ENCODE measurements at regions not wholly inside any gene's neighbourhood (a gene's known extent, or its start where the extent isn't known, plus 50 kb on each side); places are given as distances from the start of the nearest gene placed in this dataset.

DNA sequence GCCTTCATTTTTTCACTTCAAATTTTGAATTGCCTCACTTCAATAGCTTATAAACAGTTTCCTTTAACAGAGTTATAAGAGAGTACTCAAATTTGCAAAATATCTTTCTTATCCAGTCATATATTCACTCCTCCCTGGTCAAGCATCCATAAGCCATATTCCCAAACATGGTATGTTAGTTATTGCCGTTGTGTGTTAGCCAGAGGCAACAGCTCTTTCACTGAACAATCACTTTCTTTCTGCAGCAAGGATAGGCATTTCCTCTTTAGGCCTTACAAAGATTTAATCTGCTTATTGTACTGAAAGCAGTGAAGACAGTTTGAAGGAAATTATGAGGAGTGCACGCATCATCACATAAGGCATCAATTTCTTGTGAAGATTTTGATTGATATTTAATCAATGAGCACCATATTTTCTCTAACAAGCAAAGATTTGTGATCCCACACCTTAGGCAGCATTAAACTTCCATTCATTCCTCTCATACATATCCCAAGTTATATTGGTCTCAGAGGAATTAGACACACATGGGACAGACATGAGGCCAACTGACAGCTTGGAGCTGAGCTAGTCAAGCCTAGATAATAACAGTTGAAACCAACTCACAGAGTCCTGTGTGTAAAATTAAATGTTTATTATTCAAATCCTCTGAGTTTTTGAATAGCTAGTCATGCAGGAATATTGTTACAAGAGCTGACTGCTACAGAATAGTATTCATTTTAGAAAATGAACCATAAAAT is 80.0 kb upstream of the EPHA6 start:
- H3K23ac ChIP-seq (ENCODE audit: low read length): no peak overlapping the region
- H3K14ac ChIP-seq (ENCODE audit: low read length): no peak overlapping the region
- no peak overlapping the region for H2BK5ac ChIP-seq (ENCODE audit: low read depth, low read length, poor library complexity)
- H4K12ac ChIP-seq (ENCODE audit: low read depth, low read length): no peak overlapping the region
- no peaks in the 10 kb centered on the region for H3K36me3 ChIP-seq (ENCODE audit: control insufficient read depth in 1 of 2, insufficient read depth in 2 of 2, low read length in 2 of 2)
- no peak overlapping the region for H3K4me2 ChIP-seq (ENCODE audit: low read length)
- no peak overlapping the region for H3K4me3 ChIP-seq (ENCODE audit: low read depth, low read length)
- H4K8ac ChIP-seq (ENCODE audit: low read depth, low read length): no peak overlapping the region
- no peak overlapping the region for H3K27ac ChIP-seq (ENCODE audit: low read depth, low read length)
- no peak overlapping the region for H3K18ac ChIP-seq (ENCODE audit: low read length)
- WGBS (ENCODE audit: extremely low coverage, insufficient coverage, insufficient read length): no CpG with 5 or more reads among the region's 2 CpGs
- no peaks in the 10 kb centered on the region for H3K27me3 ChIP-seq (ENCODE audit: insufficient read depth, low read length)
- H3K79me1 ChIP-seq (ENCODE audit: low read length): no peaks in the 10 kb centered on the region
- H4K91ac ChIP-seq (ENCODE audit: low read depth, low read length): no peak overlapping the region
- no peak overlapping the region for H2BK12ac ChIP-seq (ENCODE audit: low read length)
- no peaks in the 10 kb centered on the region for H3K4me1 ChIP-seq (ENCODE audit: control insufficient read depth in 1 of 2, insufficient read depth in 2 of 2, low read length in 2 of 2)
- H2BK120ac ChIP-seq (ENCODE audit: insufficient read depth, low read length, poor library complexity): no peak overlapping the region
- H2AFZ ChIP-seq (ENCODE audit: insufficient read depth, low read length, poor library complexity): no peak overlapping the region
- no peak overlapping the region for H3K4ac ChIP-seq (ENCODE audit: low read depth, low read length)
- no peak overlapping the region for H3K9ac ChIP-seq (ENCODE audit: low read length)
- no peak overlapping the region for H2AK5ac ChIP-seq (ENCODE audit: low read length)
- H3K9me3 ChIP-seq (ENCODE audit: insufficient read depth, low read depth, low read length): no peaks in the 10 kb centered on the region
- DNase-seq: no peak
- no peaks in the 10 kb centered on the region for H3K79me2 ChIP-seq (ENCODE audit: control insufficient read depth, insufficient read depth, low read length, poor library complexity)

GRCh38 chr3:96748139-96748538 is 66.3 kb upstream of the EPHA6 start:
- no peak for DNase-seq
- Histone ChIP-seq H2AFZ (ENCODE audit: insufficient read depth, low read length, poor library complexity) (no peak overlapping the region), H3K79me2 (ENCODE audit: control insufficient read depth, insufficient read depth, low read length, poor library complexity) (no peaks in the 10 kb centered on the region), H3K27ac (ENCODE audit: low read depth, low read length) (no peak overlapping the region), H3K4ac (ENCODE audit: low read depth, low read length) (no peak overlapping the region), H3K9me3 (ENCODE audit: insufficient read depth, low read depth, low read length) (no peaks in the 10 kb centered on the region), H2BK120ac (ENCODE audit: insufficient read depth, low read length, poor library complexity) (no peak overlapping the region), H2BK12ac (ENCODE audit: low read length) (no peak overlapping the region), H3K27me3 (ENCODE audit: insufficient read depth, low read length) (no peaks in the 10 kb centered on the region), H4K91ac (ENCODE audit: low read depth, low read length) (no peak overlapping the region), H3K36me3 (ENCODE audit: control insufficient read depth in 1 of 2, insufficient read depth in 2 of 2, low read length in 2 of 2) (no peaks in the 10 kb centered on the region), H4K8ac (ENCODE audit: low read depth, low read length) (no peak overlapping the region), H3K4me2 (ENCODE audit: low read length) (no peak overlapping the region), H3K4me1 (ENCODE audit: control insufficient read depth in 1 of 2, insufficient read depth in 2 of 2, low read length in 2 of 2) (no peaks in the 10 kb centered on the region), H3K9ac (ENCODE audit: low read length) (no peak overlapping the region), H3K79me1 (ENCODE audit: low read length) (no peaks in the 10 kb centered on the region), H3K4me3 (ENCODE audit: low read depth, low read length) (no peak overlapping the region), H3K14ac (ENCODE audit: low read length) (no peak overlapping the region), H2BK5ac (ENCODE audit: low read depth, low read length, poor library complexity) (no peak overlapping the region), H4K12ac (ENCODE audit: low read depth, low read length) (no peak overlapping the region), H2AK5ac (ENCODE audit: low read length) (no peak overlapping the region), H3K18ac (ENCODE audit: low read length) (no peak overlapping the region), H3K23ac (ENCODE audit: low read length) (no peak overlapping the region)

DNA sequence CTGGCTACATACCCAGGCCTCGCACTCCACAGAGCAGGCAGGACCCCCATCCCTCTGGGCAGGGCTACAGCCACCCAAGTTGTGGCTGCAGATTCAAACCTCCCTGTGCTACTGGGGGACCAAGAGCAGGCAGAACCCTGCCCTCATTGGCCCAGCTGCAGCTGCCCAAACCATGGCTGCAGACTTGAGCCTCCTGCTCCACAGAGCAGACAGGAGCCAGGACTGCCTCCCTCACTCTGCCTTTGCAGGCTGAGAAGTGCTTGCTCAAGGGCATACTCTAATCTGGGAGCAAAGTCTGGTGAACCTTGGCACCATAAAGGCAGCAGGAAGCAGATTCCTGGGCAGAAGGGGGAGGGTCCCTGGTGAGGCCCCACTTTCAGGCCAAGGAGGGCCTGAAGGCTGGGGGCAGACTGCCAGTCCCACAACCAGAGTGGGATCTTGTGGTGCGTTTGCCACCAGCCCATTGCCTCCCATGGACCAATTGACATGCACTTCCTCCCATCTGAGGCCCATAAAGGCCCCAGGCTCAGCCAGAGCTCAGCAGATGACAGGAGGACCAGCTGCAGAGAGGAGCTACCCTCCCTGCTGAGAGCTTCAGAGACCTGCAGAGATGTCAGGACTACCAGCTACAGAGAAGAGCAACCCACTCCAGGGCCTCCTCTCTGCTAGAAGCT is 64.2 kb upstream of the EPHA6 start:
- Histone ChIP-seq H3K4me3 (ENCODE audit: low read depth, low read length) (peak overlapping the region; percentile 37), H2BK5ac (ENCODE audit: low read depth, low read length, poor library complexity) (no peak overlapping the region), H4K91ac (ENCODE audit: low read depth, low read length) (no peak overlapping the region), H3K27ac (ENCODE audit: low read depth, low read length) (no peak overlapping the region), H3K9ac (ENCODE audit: low read length) (no peak overlapping the region), H3K9me3 (ENCODE audit: insufficient read depth, low read depth, low read length) (no peaks in the 10 kb centered on the region), H3K4ac (ENCODE audit: low read depth, low read length) (no peak overlapping the region), H3K18ac (ENCODE audit: low read length) (no peak overlapping the region), H3K79me2 (ENCODE audit: control insufficient read depth, insufficient read depth, low read length, poor library complexity) (no peaks in the 10 kb centered on the region), H3K4me1 (ENCODE audit: control insufficient read depth in 1 of 2, insufficient read depth in 2 of 2, low read length in 2 of 2) (no peaks in the 10 kb centered on the region), H2BK120ac (ENCODE audit: insufficient read depth, low read length, poor library complexity) (no peak overlapping the region), H3K36me3 (ENCODE audit: control insufficient read depth in 1 of 2, insufficient read depth in 2 of 2, low read length in 2 of 2) (no peaks in the 10 kb centered on the region), H3K4me2 (ENCODE audit: low read length) (no peak overlapping the region), H3K14ac (ENCODE audit: low read length) (no peak overlapping the region), H2AFZ (ENCODE audit: insufficient read depth, low read length, poor library complexity) (no peak overlapping the region), H3K23ac (ENCODE audit: low read length) (no peak overlapping the region), H4K12ac (ENCODE audit: low read depth, low read length) (no peak overlapping the region), H2AK5ac (ENCODE audit: low read length) (no peak overlapping the region), H3K79me1 (ENCODE audit: low read length) (no peaks in the 10 kb centered on the region), H2BK12ac (ENCODE audit: low read length) (no peak overlapping the region), H3K27me3 (ENCODE audit: insufficient read depth, low read length) (no peaks in the 10 kb centered on the region), H4K8ac (ENCODE audit: low read depth, low read length) (no peak overlapping the region)
- no peak for DNase-seq
- WGBS (ENCODE audit: extremely low coverage, insufficient coverage, insufficient read length): no CpG with 5 or more reads among the region's 2 CpGs

- H2AFZ ChIP-seq (ENCODE audit: insufficient read depth, low read length, poor library complexity): no peak overlapping the region
- H3K9me3 ChIP-seq (ENCODE audit: insufficient read depth, low read depth, low read length): no peaks in the 10 kb centered on the region
- H2BK120ac ChIP-seq (ENCODE audit: insufficient read depth, low read length, poor library complexity): no peak overlapping the region
- WGBS (ENCODE audit: extremely low coverage, insufficient coverage, insufficient read length): no CpG with 5 or more reads among the region's 13 CpGs
- H3K4me2 ChIP-seq (ENCODE audit: low read length): no peak overlapping the region
- H4K8ac ChIP-seq (ENCODE audit: low read depth, low read length): no peak overlapping the region
- no peak overlapping the region for H4K12ac ChIP-seq (ENCODE audit: low read depth, low read length)
- no peak overlapping the region for H2AK5ac ChIP-seq (ENCODE audit: low read length)
- H3K23ac ChIP-seq (ENCODE audit: low read length): no peak overlapping the region
- no peak overlapping the region for H4K91ac ChIP-seq (ENCODE audit: low read depth, low read length)
- H3K4me3 ChIP-seq (ENCODE audit: low read depth, low read length): no peak overlapping the region
- no peaks in the 10 kb centered on the region for H3K79me1 ChIP-seq (ENCODE audit: low read length)
- no peak overlapping the region for H3K9ac ChIP-seq (ENCODE audit: low read length)
- H3K14ac ChIP-seq (ENCODE audit: low read length): no peak overlapping the region
- H3K27ac ChIP-seq (ENCODE audit: low read depth, low read length): no peak overlapping the region
- no peaks in the 10 kb centered on the region for H3K79me2 ChIP-seq (ENCODE audit: control insufficient read depth, insufficient read depth, low read length, poor library complexity)
- no peak overlapping the region for H3K4ac ChIP-seq (ENCODE audit: low read depth, low read length)
- no peak for DNase-seq
- no peak overlapping the region for H2BK12ac ChIP-seq (ENCODE audit: low read length)
- H3K27me3 ChIP-seq (ENCODE audit: insufficient read depth, low read length): no peaks in the 10 kb centered on the region
- H3K4me1 ChIP-seq (ENCODE audit: control insufficient read depth in 1 of 2, insufficient read depth in 2 of 2, low read length in 2 of 2): peaks cover 0 to 1% of the 10 kb centered on the region in 2 experiments
- no peaks in the 10 kb centered on the region for H3K36me3 ChIP-seq (ENCODE audit: control insufficient read depth in 1 of 2, insufficient read depth in 2 of 2, low read length in 2 of 2)
- no peak overlapping the region for H3K18ac ChIP-seq (ENCODE audit: low read length)
- H2BK5ac ChIP-seq (ENCODE audit: low read depth, low read length, poor library complexity): no peak overlapping the region
Observed at GRCh38 chr3:96753124-96753523, 61.3 kb upstream of the EPHA6 start.

Data from trophoblast cell (in vitro differentiated cells and primary cell).